22Rv1 (cell line): ENCODE measurements at regions not wholly inside any gene's neighbourhood (a gene's known extent, or its start where the extent isn't known, plus 50 kb on each side); places are given as distances from the start of the nearest gene placed in this dataset.

Experiments used
- H3K27ac ChIP-seq: fragments of 450-650 bp; 2 replicates; pipeline ENCODE4 v1.5.1; 2017
- ZFX ChIP-seq: fragments of 450-650 bp; IDR thresholded peaks from 2 replicates; pipeline ENCODE4 v1.6.1; 2017; ENCODE audit warnings: antibody characterized with exemption, borderline replicate concordance
- TF ChIP-seq, protein P1 (sequence below): fragments of 450-650 bp; IDR thresholded peaks from 2 replicates; pipeline ENCODE4 v1.5.1; 2017; ENCODE audit warnings: mild to moderate bottlenecking

DNA sequence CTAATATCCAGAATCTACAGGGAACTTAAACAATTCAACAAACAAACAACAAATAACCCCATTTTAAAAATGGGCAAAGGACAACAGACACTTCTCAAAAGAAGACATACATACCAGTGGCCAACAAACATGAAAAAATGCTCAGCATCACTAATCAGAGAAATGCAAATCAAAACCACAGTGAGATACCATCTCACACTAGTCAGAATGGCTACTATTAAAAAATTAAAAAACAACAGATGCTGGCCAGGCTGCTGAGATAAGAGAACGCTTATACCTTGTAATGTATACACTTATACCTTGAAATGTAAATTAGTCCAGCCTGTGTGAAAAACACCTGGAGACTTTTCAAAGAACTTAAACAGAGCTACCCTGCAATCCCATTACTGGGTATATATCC, 166.8 kb downstream of the IBTK start:
- H3K27ac ChIP-seq, result no peak overlapping the region
- TF ChIP-seq ZFX, result no peak
- TF ChIP-seq, protein P1, sequence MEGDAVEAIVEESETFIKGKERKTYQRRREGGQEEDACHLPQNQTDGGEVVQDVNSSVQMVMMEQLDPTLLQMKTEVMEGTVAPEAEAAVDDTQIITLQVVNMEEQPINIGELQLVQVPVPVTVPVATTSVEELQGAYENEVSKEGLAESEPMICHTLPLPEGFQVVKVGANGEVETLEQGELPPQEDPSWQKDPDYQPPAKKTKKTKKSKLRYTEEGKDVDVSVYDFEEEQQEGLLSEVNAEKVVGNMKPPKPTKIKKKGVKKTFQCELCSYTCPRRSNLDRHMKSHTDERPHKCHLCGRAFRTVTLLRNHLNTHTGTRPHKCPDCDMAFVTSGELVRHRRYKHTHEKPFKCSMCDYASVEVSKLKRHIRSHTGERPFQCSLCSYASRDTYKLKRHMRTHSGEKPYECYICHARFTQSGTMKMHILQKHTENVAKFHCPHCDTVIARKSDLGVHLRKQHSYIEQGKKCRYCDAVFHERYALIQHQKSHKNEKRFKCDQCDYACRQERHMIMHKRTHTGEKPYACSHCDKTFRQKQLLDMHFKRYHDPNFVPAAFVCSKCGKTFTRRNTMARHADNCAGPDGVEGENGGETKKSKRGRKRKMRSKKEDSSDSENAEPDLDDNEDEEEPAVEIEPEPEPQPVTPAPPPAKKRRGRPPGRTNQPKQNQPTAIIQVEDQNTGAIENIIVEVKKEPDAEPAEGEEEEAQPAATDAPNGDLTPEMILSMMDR, result no peak

GRCh38 chr6:82078286-82078908, 169.1 kb downstream of the IBTK start:
- TF ChIP-seq, protein P1, result no peak
- no peak for TF ChIP-seq ZFX
- no peak overlapping the region for H3K27ac ChIP-seq

DNA sequence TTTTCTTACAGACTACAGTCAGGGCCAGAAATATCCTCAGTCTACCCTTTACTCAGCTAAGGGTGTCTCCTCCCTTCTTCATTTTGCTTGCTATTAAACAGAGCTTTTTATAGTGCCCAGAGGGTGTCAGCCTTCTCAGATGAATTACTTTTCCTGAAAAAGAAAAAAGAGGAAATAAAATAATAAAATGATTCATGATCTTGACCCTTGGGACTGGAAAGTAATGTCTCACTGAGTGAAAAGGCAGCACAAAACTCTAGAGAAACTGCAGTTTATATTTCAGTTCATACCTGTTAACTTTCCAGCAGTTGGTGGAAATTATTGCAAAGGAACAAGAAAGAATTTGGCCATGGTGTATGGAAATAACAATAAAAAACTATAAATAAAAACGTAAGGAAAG, 170.6 kb downstream of the IBTK start:
- H3K27ac ChIP-seq, result no peak overlapping the region
- TF ChIP-seq ZFX, result no peak

DNA sequence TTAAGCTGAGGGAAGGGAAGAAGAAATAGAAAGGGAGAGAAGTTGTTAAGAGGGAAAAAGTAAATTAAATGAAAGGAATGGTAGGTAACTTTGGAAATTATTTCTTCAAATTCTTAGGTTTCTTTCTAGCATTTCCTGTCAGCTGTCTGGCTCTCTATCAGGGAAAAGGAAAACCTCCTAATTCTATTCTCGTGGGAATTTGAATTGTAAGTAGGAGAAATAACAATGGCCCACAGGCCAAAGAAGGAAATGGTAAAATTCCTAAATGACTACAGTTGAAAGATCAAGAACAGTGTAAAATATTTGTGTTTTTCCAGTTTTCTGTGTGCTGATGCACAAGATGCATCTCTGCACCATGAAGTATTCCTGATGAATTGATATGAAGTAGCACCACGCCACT, 173.0 kb downstream of the IBTK start:
- no peak for TF ChIP-seq ZFX
- peak overlapping the region; percentile 72; the same call in 1 of the 2 replicates for H3K27ac ChIP-seq

GRCh38 chr6:82073484-82073883, 174.1 kb downstream of the IBTK start:
- TF ChIP-seq, protein P1, result no peak
- no peak for TF ChIP-seq ZFX

DNA sequence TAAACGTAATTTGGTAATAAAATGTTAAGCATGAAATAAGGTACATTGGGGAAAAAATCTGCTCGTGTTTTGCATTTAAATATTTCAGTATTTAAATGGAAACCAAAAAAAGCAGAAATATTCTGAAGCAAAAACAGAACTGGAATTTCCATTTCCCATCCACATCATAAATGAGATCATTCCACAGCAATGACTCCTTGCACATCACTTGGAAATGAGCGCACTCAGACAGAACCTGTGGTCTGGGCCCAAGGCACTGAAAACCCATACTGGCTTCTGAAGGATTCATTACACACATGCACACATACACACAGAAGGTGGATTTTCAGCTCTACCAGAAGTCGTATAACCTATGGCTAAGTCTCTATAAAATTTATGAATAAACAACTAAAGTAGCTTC, 174.8 kb downstream of the IBTK start:
- TF ChIP-seq, protein P1, result no peak
- no peak for TF ChIP-seq ZFX
- H3K27ac ChIP-seq, result peak overlapping the region; percentile 72

More at GRCh38 chr6:82073484-82073883, 174.1 kb downstream of the IBTK start:
- H3K27ac ChIP-seq, result peak overlapping the region; percentile 72

- H3K27ac ChIP-seq, result peak overlapping the region; percentile 72
- TF ChIP-seq, protein P1, result no peak
- TF ChIP-seq ZFX, result no peak
Observed at GRCh38 chr6:82072121-82072521, 175.4 kb downstream of the IBTK start.

- TF ChIP-seq, protein P1, result no peak
- TF ChIP-seq ZFX, result no peak
- no peak overlapping the region for H3K27ac ChIP-seq
Observed at GRCh38 chr6:82068721-82069120, 178.8 kb downstream of the IBTK start.
